ENCODE measurements at regions not wholly inside any gene's neighbourhood (a gene's known extent, or its start where the extent isn't known, plus 50 kb on each side); places are given as distances from the start of the nearest gene placed in this dataset.

DNA sequence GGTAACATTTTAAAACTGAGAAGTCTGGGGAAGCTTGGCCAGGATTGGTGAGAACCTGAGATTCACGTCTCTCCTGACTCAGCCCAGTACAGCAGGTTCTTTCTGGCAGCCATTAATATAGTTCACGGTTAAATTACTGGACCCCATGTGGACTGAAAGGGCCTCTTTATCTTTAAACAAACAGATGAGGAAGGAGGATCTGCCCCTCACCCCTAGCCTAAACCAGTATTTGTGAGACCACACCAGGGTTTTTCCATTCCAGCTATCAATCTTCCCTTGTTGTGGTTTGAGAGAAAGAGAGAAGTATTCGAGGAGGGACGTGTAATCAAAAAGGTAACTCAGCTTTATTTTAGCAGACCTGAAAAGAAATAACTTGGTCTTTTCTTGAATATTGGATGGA lies 137.1 kb downstream of the PROX1 start:
- CTCF ChIA-PET: interaction anchor here (0.6 to 2.5 kb wide), 7 partner anchors 89 to 750 kb away, joined by 3 to 8 read pairs (median 3); no protein-coding TSS in a partner anchor
- POLR2A ChIA-PET: no interaction called here
- Histone ChIP-seq H3K4me1 (ENCODE audit: control insufficient read depth, insufficient read depth, low read length) (peaks cover 6% of the 10 kb centered on the region; the same call in 1 of the 2 replicates), H3K9me3 (ENCODE audit: control insufficient read depth, insufficient read depth, low read depth, low read length) (no peaks in the 10 kb centered on the region), H3K27ac (ENCODE audit: extremely low read depth, low read depth, low read length) (peak overlapping the region; percentile 27; the same call in 1 of the 2 replicates), H3K4me3 (ENCODE audit: low read depth, low read length) (no peak overlapping the region), H3K36me3 (ENCODE audit: control insufficient read depth in 2 of 2, insufficient read depth in 1 of 2, low read length in 2 of 2) (no peaks in the 10 kb centered on the region)
- TF ChIP-seq GLIS1 (tag by site-specific recombination; IDR thresholded peaks at IDR 0.05) (peak; percentile 77), TCF7L2 (IDR thresholded peaks at IDR 0.05; ENCODE audit: borderline replicate concordance, low read depth, low read length) (peak; percentile 46; the same call in 1 of the 2 replicates), ZNF561 (tag by site-specific recombination; IDR thresholded peaks at IDR 0.05; ENCODE audit: borderline replicate concordance) (0 out of 2 replicates have a peak, but pooled peaks have one; percentile 48), ZNF155 (tag by site-specific recombination; IDR thresholded peaks at IDR 0.05) (no peak)
- TF ChIP-seq, protein P1, sequence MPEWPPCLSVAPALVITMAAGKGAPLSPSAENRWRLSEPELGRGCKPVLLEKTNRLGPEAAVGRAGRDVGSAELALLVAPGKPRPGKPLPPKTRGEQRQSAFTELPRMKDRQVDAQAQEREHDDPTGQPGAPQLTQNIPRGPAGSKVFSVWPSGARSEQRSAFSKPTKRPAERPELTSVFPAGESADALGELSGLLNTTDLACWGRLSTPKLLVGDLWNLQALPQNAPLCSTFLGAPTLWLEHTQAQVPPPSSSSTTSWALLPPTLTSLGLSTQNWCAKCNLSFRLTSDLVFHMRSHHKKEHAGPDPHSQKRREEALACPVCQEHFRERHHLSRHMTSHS (tag by site-specific recombination; IDR thresholded peaks at IDR 0.05): no peak
- TF ChIP-seq, protein P2, sequence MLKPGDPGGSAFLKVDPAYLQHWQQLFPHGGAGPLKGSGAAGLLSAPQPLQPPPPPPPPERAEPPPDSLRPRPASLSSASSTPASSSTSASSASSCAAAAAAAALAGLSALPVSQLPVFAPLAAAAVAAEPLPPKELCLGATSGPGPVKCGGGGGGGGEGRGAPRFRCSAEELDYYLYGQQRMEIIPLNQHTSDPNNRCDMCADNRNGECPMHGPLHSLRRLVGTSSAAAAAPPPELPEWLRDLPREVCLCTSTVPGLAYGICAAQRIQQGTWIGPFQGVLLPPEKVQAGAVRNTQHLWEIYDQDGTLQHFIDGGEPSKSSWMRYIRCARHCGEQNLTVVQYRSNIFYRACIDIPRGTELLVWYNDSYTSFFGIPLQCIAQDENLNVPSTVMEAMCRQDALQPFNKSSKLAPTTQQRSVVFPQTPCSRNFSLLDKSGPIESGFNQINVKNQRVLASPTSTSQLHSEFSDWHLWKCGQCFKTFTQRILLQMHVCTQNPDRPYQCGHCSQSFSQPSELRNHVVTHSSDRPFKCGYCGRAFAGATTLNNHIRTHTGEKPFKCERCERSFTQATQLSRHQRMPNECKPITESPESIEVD (tag by site-specific recombination; IDR thresholded peaks at IDR 0.05): peak; percentile 41; the same call in 1 of the 2 replicates

DNA sequence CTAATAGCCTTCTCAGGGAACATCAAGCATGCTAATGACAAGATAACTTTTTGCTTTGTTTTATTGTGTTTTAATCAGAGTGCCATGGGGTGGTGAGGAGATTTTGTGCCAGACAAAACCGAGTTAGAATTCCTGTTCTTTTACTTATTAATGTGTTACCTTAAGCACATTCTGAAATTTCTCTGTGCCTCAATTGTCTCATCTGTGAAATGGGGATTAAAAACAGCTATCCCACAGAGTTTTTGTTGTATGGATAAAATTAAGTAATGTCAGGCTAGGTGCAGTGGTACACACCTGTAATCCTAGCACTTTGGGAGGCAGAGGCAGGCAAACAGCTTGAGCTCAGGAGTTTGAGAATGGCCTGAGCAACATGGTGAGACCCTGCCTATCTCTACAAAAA lies 138.0 kb downstream of the PROX1 start:
- H3K4me1 ChIP-seq (ENCODE audit: control insufficient read depth, insufficient read depth, low read length): peaks cover 6% of the 10 kb centered on the region; the same call in 1 of the 2 replicates

DNA sequence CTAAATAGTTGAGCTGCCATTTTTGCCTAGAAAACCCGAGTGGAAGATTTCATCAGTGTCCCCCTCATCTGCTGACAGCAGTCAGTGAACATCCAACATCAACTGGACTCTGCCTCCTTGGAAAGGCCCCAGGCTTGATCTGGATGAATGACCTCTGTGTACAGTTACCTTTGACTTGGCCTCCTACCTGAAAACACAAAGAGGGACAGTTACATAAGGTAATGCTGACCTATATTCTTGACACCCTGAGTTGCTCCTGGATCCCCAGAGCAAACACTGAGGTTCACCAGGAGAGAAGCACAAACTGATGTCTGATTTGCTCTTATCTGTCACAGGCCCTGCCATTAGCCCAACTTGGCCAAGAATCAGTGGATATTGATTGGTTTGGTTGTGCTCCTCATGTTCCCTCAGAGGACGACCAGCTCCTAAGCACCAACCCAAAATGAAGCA lies 138.9 kb downstream of the PROX1 start:
- no peak for TF ChIP-seq ZNF555 (tag by site-specific recombination; conservative IDR thresholded peaks at IDR 0.05)
- TF ChIP-seq KLF9 (tag by site-specific recombination; IDR thresholded peaks at IDR 0.05; ENCODE audit: low read depth): no peak
- TF ChIP-seq HOXA7 (CRISPR knock-in tag; IDR thresholded peaks at IDR 0.05; ENCODE audit: borderline replicate concordance): no peak
- TF ChIP-seq, protein P3, sequence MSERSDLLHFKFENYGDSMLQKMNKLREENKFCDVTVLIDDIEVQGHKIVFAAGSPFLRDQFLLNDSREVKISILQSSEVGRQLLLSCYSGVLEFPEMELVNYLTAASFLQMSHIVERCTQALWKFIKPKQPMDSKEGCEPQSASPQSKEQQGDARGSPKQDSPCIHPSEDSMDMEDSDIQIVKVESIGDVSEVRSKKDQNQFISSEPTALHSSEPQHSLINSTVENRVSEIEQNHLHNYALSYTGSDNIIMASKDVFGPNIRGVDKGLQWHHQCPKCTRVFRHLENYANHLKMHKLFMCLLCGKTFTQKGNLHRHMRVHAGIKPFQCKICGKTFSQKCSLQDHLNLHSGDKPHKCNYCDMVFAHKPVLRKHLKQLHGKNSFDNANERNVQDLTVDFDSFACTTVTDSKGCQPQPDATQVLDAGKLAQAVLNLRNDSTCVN (tag by site-specific recombination; optimal IDR thresholded peaks at IDR 0.05): no peak
- TF ChIP-seq SALL2 (tag by site-specific recombination; IDR thresholded peaks at IDR 0.05; ENCODE audit: borderline replicate concordance): no peak
- TF ChIP-seq IKZF3 (tag by site-specific recombination; IDR thresholded peaks at IDR 0.05): no peak
- TF ChIP-seq ZFP41 (tag by site-specific recombination; IDR thresholded peaks at IDR 0.05; ENCODE audit: borderline replicate concordance): no peak
- no peak for TF ChIP-seq SETDB1 (IDR thresholded peaks at IDR 0.05; ENCODE audit: insufficient read length, low read length)
- no peak for TF ChIP-seq ZNF10 (tag by site-specific recombination; IDR thresholded peaks at IDR 0.05)
- TF ChIP-seq, protein P1 (tag by site-specific recombination; IDR thresholded peaks at IDR 0.05): no peak
- Histone ChIP-seq H3K36me3 (ENCODE audit: control insufficient read depth in 2 of 2, insufficient read depth in 1 of 2, low read length in 2 of 2) (no peaks in the 10 kb centered on the region), H3K4me3 (ENCODE audit: low read depth, low read length) (no peak overlapping the region), H3K9me3 (ENCODE audit: control insufficient read depth, insufficient read depth, low read depth, low read length) (no peaks in the 10 kb centered on the region), H3K4me1 (ENCODE audit: control insufficient read depth, insufficient read depth, low read length) (peaks cover 6% of the 10 kb centered on the region; the same call in 1 of the 2 replicates), H3K27ac (ENCODE audit: extremely low read depth, low read depth, low read length) (no peak overlapping the region)
- ChIA-PET POLR2A (no interaction called here), CTCF (interaction anchor here (0.7 to 1.4 kb wide), 3 partner anchors 10 to 1601 kb away, joined by 3 to 5 read pairs (median 3); no protein-coding TSS in a partner anchor)

More for the DNA sequence above, 138.0 kb downstream of the PROX1 start:
- Histone ChIP-seq H3K36me3 (ENCODE audit: control insufficient read depth in 2 of 2, insufficient read depth in 1 of 2, low read length in 2 of 2) (no peaks in the 10 kb centered on the region), H3K9me3 (ENCODE audit: control insufficient read depth, insufficient read depth, low read depth, low read length) (no peaks in the 10 kb centered on the region), H3K27ac (ENCODE audit: extremely low read depth, low read depth, low read length) (no peak overlapping the region), H3K4me3 (ENCODE audit: low read depth, low read length) (no peak overlapping the region)
- ChIA-PET CTCF (interaction anchor here (0.6 to 1.4 kb wide), 8 partner anchors 11 to 1003 kb away, joined by 3 to 5 read pairs (median 3); no protein-coding TSS in a partner anchor), POLR2A (no interaction called here)
- TF ChIP-seq, protein P4, sequence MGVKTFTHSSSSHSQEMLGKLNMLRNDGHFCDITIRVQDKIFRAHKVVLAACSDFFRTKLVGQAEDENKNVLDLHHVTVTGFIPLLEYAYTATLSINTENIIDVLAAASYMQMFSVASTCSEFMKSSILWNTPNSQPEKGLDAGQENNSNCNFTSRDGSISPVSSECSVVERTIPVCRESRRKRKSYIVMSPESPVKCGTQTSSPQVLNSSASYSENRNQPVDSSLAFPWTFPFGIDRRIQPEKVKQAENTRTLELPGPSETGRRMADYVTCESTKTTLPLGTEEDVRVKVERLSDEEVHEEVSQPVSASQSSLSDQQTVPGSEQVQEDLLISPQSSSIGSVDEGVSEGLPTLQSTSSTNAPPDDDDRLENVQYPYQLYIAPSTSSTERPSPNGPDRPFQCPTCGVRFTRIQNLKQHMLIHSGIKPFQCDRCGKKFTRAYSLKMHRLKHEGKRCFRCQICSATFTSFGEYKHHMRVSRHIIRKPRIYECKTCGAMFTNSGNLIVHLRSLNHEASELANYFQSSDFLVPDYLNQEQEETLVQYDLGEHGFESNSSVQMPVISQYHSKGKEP (tag by site-specific recombination; IDR thresholded peaks at IDR 0.05): no peak
- TF ChIP-seq, protein P5, sequence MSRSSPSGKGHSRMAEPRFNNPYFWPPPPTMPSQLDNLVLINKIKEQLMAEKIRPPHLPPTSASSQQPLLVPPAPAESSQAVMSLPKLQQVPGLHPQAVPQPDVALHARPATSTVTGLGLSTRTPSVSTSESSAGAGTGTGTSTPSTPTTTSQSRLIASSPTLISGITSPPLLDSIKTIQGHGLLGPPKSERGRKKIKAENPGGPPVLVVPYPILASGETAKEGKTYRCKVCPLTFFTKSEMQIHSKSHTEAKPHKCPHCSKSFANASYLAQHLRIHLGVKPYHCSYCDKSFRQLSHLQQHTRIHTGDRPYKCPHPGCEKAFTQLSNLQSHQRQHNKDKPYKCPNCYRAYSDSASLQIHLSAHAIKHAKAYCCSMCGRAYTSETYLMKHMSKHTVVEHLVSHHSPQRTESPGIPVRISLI (tag by site-specific recombination; IDR thresholded peaks at IDR 0.05): no peak
- TF ChIP-seq OSR2 (tag by site-specific recombination; IDR thresholded peaks at IDR 0.05) (no peak), YY2 (tag by site-specific recombination; IDR thresholded peaks at IDR 0.05) (no peak), ZFP3 (tag by site-specific recombination; IDR thresholded peaks at IDR 0.05; ENCODE audit: low read depth) (no peak), GLIS2 (tag by site-specific recombination; IDR thresholded peaks at IDR 0.05) (no peak), YY1 (tag by site-specific recombination; IDR thresholded peaks at IDR 0.05) (0 out of 2 replicates have a peak, but pooled peaks have one; percentile 15), ZNF521 (tag by site-specific recombination; IDR thresholded peaks at IDR 0.05) (no peak)
- TF ChIP-seq, protein P6, sequence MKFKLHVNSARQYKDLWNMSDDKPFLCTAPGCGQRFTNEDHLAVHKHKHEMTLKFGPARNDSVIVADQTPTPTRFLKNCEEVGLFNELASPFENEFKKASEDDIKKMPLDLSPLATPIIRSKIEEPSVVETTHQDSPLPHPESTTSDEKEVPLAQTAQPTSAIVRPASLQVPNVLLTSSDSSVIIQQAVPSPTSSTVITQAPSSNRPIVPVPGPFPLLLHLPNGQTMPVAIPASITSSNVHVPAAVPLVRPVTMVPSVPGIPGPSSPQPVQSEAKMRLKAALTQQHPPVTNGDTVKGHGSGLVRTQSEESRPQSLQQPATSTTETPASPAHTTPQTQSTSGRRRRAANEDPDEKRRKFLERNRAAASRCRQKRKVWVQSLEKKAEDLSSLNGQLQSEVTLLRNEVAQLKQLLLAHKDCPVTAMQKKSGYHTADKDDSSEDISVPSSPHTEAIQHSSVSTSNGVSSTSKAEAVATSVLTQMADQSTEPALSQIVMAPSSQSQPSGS (tag by site-specific recombination; IDR thresholded peaks at IDR 0.05; ENCODE audit: low read depth): no peak

All from HEK293 (cell line).